Ovary (tissue), 3 donors: ENCODE measurements at regions not wholly inside any gene's neighbourhood (a gene's known extent, or its start where the extent isn't known, plus 50 kb on each side); places are given as distances from the start of the nearest gene placed in this dataset.

Source experiments
- POLR2A ChIP-seq: fragments of 450-650 bp; IDR thresholded peaks from one replicate; pipeline ENCODE4 v1.6.1; 2017; ENCODE audit warnings: antibody characterized with exemption, mild to moderate bottlenecking, moderate library complexity
- TF ChIP-seq, protein P1 (sequence below), 3 donors: fragments of 450-650 bp in 2 of 3; fragments of 200-600 bp in 1 of 3; IDR thresholded peaks; one replicate each; pipeline versions ENCODE4 v1.5.1 to v1.8.0; 2016 to 2022; ENCODE audit warnings: antibody characterized with exemption in 3 of 3, mild to moderate bottlenecking in 1 of 3
- donor health status: DM: no; HTN: no; CAD: no.

DNA sequence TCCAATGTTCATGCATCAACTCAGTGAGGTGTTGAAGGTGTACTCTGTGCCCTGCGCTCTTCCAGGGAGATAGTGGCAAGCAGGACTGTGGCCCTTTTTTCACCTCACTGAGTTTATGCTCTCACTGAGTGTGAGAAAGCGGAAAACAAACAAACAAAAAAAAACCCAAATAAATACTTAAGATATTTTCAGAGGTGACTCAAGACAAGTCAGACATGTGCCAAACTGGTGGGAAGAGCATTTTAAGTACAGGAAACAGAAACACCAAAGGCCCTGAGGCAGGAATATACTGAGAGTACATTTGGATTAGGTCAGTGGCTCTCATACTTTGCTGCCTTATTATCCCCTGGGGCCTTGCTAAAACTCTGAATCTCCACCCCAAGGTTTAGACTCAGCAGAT lies 111.9 kb upstream of the IGFBP3 start:
- no peak for TF ChIP-seq POLR2A
- TF ChIP-seq, protein P1, sequence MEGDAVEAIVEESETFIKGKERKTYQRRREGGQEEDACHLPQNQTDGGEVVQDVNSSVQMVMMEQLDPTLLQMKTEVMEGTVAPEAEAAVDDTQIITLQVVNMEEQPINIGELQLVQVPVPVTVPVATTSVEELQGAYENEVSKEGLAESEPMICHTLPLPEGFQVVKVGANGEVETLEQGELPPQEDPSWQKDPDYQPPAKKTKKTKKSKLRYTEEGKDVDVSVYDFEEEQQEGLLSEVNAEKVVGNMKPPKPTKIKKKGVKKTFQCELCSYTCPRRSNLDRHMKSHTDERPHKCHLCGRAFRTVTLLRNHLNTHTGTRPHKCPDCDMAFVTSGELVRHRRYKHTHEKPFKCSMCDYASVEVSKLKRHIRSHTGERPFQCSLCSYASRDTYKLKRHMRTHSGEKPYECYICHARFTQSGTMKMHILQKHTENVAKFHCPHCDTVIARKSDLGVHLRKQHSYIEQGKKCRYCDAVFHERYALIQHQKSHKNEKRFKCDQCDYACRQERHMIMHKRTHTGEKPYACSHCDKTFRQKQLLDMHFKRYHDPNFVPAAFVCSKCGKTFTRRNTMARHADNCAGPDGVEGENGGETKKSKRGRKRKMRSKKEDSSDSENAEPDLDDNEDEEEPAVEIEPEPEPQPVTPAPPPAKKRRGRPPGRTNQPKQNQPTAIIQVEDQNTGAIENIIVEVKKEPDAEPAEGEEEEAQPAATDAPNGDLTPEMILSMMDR (IDR thresholded peaks at IDR 0.05) = no peak
